DND-41 (cell line): ENCODE measurements at regions not wholly inside any gene's neighbourhood (a gene's known extent, or its start where the extent isn't known, plus 50 kb on each side); places are given as distances from the start of the nearest gene placed in this dataset.

Experiments used
- ATAC-seq: fragments of 200-7000 bp; cut with Tn5 transposase; 3 replicates; pipeline ENCODE4 v1.9.1; 2021; ENCODE audit warnings: low read depth; ENCODE audit not compliant: insufficient read depth
- DNase-seq: peaks from one replicate; pipeline ENCODE4 v3.0.0-alpha.2; 2020
- H2AFZ ChIP-seq: 2 replicates; pipeline ENCODE4 v1.6.0; 2012; ENCODE audit warnings: low read depth, low read length
- H3K27ac ChIP-seq: 2 replicates; pipeline ENCODE4 v1.5.1; 2012; ENCODE audit warnings: low read length, inconsistent platforms
- H3K27me3 ChIP-seq: fragments of 200-600 bp; sonication (generic); 2 replicates; pipeline ENCODE4 v1.6.0; 2012; ENCODE audit warnings: low read length, mild to moderate bottlenecking, inconsistent platforms; ENCODE audit not compliant: insufficient read depth, poor library complexity
- H3K36me3 ChIP-seq: 2 replicates; pipeline ENCODE4 v1.5.1; 2012; ENCODE audit warnings: low read length, inconsistent platforms; ENCODE audit not compliant: insufficient read depth
- H3K4me1 ChIP-seq: 2 replicates; pipeline ENCODE4 v1.5.1; 2012; ENCODE audit warnings: mild to moderate bottlenecking, low read length; ENCODE audit not compliant: insufficient read depth
- H3K4me2 ChIP-seq: 2 replicates; pipeline ENCODE4 v1.6.0; 2012; ENCODE audit warnings: mild to moderate bottlenecking, moderate library complexity, low read length, inconsistent platforms; ENCODE audit not compliant: insufficient read depth
- H3K4me3 ChIP-seq, 2 experiments: fragments of 200-600 bp in 1 of 2; shearing (Covaris generic) in 1 of 2; 2 replicates each; pipeline ENCODE4 v1.5.1; 2012 to 2016; ENCODE audit warnings: inconsistent platforms in 2 of 2, low read length in 2 of 2, mild to moderate bottlenecking in 2 of 2, low read depth in 1 of 2, moderate library complexity in 1 of 2
- H3K79me2 ChIP-seq: 2 replicates; pipeline ENCODE4 v1.6.0; 2012; ENCODE audit warnings: low read length, inconsistent platforms; ENCODE audit not compliant: insufficient read depth
- H3K9ac ChIP-seq: 2 replicates; pipeline ENCODE4 v1.6.0; 2012; ENCODE audit warnings: low read depth, mild to moderate bottlenecking, inconsistent platforms, low read length, moderate library complexity
- H3K9me3 ChIP-seq: 2 replicates; pipeline ENCODE4 v1.5.1; 2012; ENCODE audit warnings: low read length, moderate library complexity, mild to moderate bottlenecking, inconsistent platforms; ENCODE audit not compliant: insufficient read depth, severe bottlenecking
- H4K20me1 ChIP-seq: 2 replicates; pipeline ENCODE4 v1.6.0; 2012; ENCODE audit warnings: low read length; ENCODE audit not compliant: insufficient read depth
- CTCF ChIP-seq: IDR thresholded peaks from 2 replicates; pipeline ENCODE4 v1.5.1; 2012; ENCODE audit warnings: borderline replicate concordance, low read length, moderate library complexity, mild to moderate bottlenecking; ENCODE audit not compliant: poor library complexity, severe bottlenecking; ENCODE audit errors: extremely low read depth
- EZH2 ChIP-seq: IDR thresholded peaks from 3 replicates; pipeline ENCODE4 v1.6.1; 2012; ENCODE audit warnings: borderline replicate concordance, low read depth, mild to moderate bottlenecking, moderate library complexity, low read length, inconsistent platforms; ENCODE audit not compliant: severe bottlenecking

GRCh38 chr20:59403261-59403961 is 103.0 kb downstream of the EDN3 start:
- ATAC-seq, result peak; percentile 47; the same call in 1 of the 3 replicates
- H3K27me3 ChIP-seq, result peaks cover 43% of the 10 kb centered on the region
- H3K27ac ChIP-seq, result no peak overlapping the region
- no peak overlapping the region for H3K4me2 ChIP-seq
- TF ChIP-seq CTCF, result peak; percentile 84
- no peak for TF ChIP-seq EZH2
- no peaks in the 10 kb centered on the region for H3K9me3 ChIP-seq
- no peaks in the 10 kb centered on the region for H3K36me3 ChIP-seq
- peak; percentile 37 for DNase-seq
- H3K4me1 ChIP-seq, result no peaks in the 10 kb centered on the region
- H3K4me3 ChIP-seq, result no peak overlapping the region
- H3K9ac ChIP-seq, result no peak overlapping the region
- no peak overlapping the region for H2AFZ ChIP-seq
- H4K20me1 ChIP-seq, result no peaks in the 10 kb centered on the region; the same call in 1 of the 2 replicates
- no peaks in the 10 kb centered on the region for H3K79me2 ChIP-seq

- TF ChIP-seq CTCF (no peak), EZH2 (no peak)
- Histone ChIP-seq H3K4me3 (no peak overlapping the region), H3K27me3 (peaks cover 42% of the 10 kb centered on the region), H3K36me3 (no peaks in the 10 kb centered on the region), H3K4me2 (no peak overlapping the region), H4K20me1 (no peaks in the 10 kb centered on the region; the same call in 1 of the 2 replicates), H3K9ac (no peak overlapping the region), H3K9me3 (no peaks in the 10 kb centered on the region), H3K4me1 (no peaks in the 10 kb centered on the region), H3K79me2 (no peaks in the 10 kb centered on the region), H3K27ac (no peak overlapping the region), H2AFZ (no peak overlapping the region)
- ATAC-seq (no peak), DNase-seq (no peak)
These were observed 103.5 kb downstream of the EDN3 start for GRCh38 chr20:59403962-59404314.

- no peaks in the 10 kb centered on the region for H3K79me2 ChIP-seq
- ATAC-seq (no peak), DNase-seq (no peak)
- no peak overlapping the region for H3K27ac ChIP-seq
- no peaks in the 10 kb centered on the region for H3K36me3 ChIP-seq
- H3K4me3 ChIP-seq, result no peak overlapping the region
- no peak overlapping the region for H2AFZ ChIP-seq
- H3K9me3 ChIP-seq, result no peaks in the 10 kb centered on the region
- H3K4me1 ChIP-seq, result no peaks in the 10 kb centered on the region
- H4K20me1 ChIP-seq, result no peaks in the 10 kb centered on the region; the same call in 1 of the 2 replicates
- H3K9ac ChIP-seq, result no peak overlapping the region
- TF ChIP-seq CTCF (no peak), EZH2 (no peak)
- peaks cover 42% of the 10 kb centered on the region for H3K27me3 ChIP-seq
- H3K4me2 ChIP-seq, result no peak overlapping the region
These were observed 104.3 kb downstream of the EDN3 start for GRCh38 chr20:59404749-59405148.
